Gastroesophageal sphincter (tissue), 4 donors: ENCODE measurements at regions not wholly inside any gene's neighbourhood (a gene's known extent, or its start where the extent isn't known, plus 50 kb on each side); places are given as distances from the start of the nearest gene placed in this dataset.
"Not testable (repeated sequence)": the region's sequence is repeated elsewhere in the genome, so short reads cannot be mapped to it uniquely, and the experiment has no call there.

Source experiments
- ATAC-seq: fragments of 150-250 bp; one replicate; pipeline ENCODE4 v1.9.1; 2016; ENCODE audit warnings: mild to moderate bottlenecking, moderate library complexity
- H3K27ac ChIP-seq, 4 donors: fragments of 200-600 bp; sonication (generic) in 3 of 4; 1 replicate in 3 of 4; 2 replicates in 1 of 4; pipeline ENCODE4 v1.5.1; 2016 to 2019
- H3K27me3 ChIP-seq: fragments of 200-600 bp; sonication (generic); one replicate; pipeline ENCODE4 v1.5.1; 2019
- H3K36me3 ChIP-seq, 2 donors: fragments of 200-600 bp; sonication (generic); one replicate each; pipeline ENCODE4 v1.5.1; 2019; ENCODE audit warnings: control low read depth in 1 of 2
- H3K4me1 ChIP-seq, 3 donors: fragments of 200-600 bp; sonication (generic); 1 replicate in 2 of 3; 2 replicates in 1 of 3; pipeline ENCODE4 v1.5.1; 2016 to 2019; ENCODE audit warnings: control low read depth in 2 of 3
- H3K4me3 ChIP-seq, 2 donors: fragments of 200-600 bp; sonication (generic); one replicate each; pipeline ENCODE4 v1.5.1; 2019; ENCODE audit warnings: mild to moderate bottlenecking in 1 of 2, moderate library complexity in 1 of 2
- H3K9me3 ChIP-seq, 3 donors: fragments of 200-600 bp; sonication (generic); one replicate each; pipeline ENCODE4 v1.5.1; 2017 to 2019; ENCODE audit warnings: control low read depth in 2 of 3
- EP300 ChIP-seq: sonication (generic); formaldehyde crosslinking; IDR thresholded peaks from one replicate; pipeline ENCODE4 v1.6.1; 2017; ENCODE audit warnings: antibody characterized with exemption, mild to moderate bottlenecking
- POLR2A ChIP-seq, 2 donors: fragments of 450-650 bp; IDR thresholded peaks; one replicate each; pipeline ENCODE4 v1.6.1; 2017; ENCODE audit warnings: antibody characterized with exemption in 2 of 2, mild to moderate bottlenecking in 2 of 2, moderate library complexity in 1 of 2
- POLR2AphosphoS5 ChIP-seq: sonication (generic); formaldehyde crosslinking; IDR thresholded peaks from one replicate; pipeline ENCODE4 v1.6.1; 2017; ENCODE audit warnings: antibody characterized with exemption
- WGBS, 2 donors: methylation state at CpG; one replicate each; pipeline ENCODE4 v1.1.5; 2018; ENCODE audit warnings: low coverage in 1 of 2; 5-methylcytosine and 5-hydroxymethylcytosine counted together
- TF ChIP-seq, protein P1 (sequence below), 4 experiments: fragments of 200-600 bp in 2 of 4; fragments of 450-650 bp in 2 of 4; sonication (generic) in 1 of 4; IDR thresholded peaks; one replicate each; pipeline ENCODE4 v1.5.1; 2017 to 2019; ENCODE audit warnings: antibody characterized with exemption in 4 of 4, mild to moderate bottlenecking in 2 of 4, moderate library complexity in 2 of 4

DNA sequence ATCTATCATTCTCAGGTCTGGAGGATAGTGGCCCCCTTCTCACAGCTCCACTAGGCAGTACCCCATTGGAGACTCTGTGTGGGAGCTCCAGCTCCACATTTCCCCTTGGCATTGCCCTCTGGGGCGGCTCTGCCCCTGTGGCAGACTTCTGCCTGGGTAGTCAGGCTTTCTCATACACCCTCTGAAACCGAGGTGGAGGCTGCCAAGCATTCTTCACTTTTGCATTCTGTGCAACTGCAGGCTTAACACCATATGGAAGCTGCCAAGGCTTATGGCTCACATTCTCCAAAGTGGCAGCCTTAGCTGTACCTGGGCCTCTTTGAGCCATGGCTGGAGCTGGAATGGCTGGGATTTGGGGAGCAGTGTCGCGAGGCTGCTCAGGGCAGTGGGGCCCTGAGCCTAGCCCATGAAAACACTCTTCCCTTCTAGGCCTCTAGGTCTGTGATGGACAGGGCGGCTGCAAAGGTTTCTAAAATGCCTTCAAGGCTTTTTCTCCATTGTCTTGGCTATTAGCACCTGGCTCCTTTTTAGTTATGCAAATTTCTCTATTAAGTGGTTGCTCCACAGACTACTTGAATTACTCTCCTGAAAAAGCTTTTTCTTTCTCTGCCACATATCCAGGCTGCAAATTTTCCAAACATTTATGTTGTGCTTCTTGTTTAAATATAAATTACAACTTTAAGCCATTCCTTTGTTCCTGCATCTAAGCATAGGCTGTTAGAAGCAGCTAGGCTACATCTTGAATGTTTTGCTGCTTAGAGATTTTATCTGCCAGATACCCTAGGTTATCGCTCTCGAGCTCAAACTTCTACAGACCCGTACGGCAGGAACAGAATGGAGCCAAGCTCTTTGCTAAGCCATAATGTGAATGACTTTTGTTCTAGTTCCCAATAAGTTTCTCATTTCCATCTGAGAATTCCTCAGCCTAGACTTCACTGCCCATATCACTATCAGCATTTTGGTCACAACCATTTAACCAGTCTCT is 206.5 kb downstream of the CPS1 start:
- no peak overlapping the region for H3K4me3 ChIP-seq
- no peak overlapping the region for H3K27ac ChIP-seq
- TF ChIP-seq, protein P1, sequence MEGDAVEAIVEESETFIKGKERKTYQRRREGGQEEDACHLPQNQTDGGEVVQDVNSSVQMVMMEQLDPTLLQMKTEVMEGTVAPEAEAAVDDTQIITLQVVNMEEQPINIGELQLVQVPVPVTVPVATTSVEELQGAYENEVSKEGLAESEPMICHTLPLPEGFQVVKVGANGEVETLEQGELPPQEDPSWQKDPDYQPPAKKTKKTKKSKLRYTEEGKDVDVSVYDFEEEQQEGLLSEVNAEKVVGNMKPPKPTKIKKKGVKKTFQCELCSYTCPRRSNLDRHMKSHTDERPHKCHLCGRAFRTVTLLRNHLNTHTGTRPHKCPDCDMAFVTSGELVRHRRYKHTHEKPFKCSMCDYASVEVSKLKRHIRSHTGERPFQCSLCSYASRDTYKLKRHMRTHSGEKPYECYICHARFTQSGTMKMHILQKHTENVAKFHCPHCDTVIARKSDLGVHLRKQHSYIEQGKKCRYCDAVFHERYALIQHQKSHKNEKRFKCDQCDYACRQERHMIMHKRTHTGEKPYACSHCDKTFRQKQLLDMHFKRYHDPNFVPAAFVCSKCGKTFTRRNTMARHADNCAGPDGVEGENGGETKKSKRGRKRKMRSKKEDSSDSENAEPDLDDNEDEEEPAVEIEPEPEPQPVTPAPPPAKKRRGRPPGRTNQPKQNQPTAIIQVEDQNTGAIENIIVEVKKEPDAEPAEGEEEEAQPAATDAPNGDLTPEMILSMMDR (IDR thresholded peaks at IDR 0.05) = no peak
- TF ChIP-seq POLR2A (IDR thresholded peaks at IDR 0.05) (no peak), EP300 (no peak), POLR2AphosphoS5 (no peak)
- H3K9me3 ChIP-seq = no peaks in the 10 kb centered on the region
- no peaks in the 10 kb centered on the region for H3K4me1 ChIP-seq
- no peaks in the 10 kb centered on the region for H3K27me3 ChIP-seq
- no peaks in the 10 kb centered on the region for H3K36me3 ChIP-seq
- no peak for ATAC-seq
- 63 to 89% methylated on average over 5 of the region's 9 CpGs for WGBS, 2 donors

DNA sequence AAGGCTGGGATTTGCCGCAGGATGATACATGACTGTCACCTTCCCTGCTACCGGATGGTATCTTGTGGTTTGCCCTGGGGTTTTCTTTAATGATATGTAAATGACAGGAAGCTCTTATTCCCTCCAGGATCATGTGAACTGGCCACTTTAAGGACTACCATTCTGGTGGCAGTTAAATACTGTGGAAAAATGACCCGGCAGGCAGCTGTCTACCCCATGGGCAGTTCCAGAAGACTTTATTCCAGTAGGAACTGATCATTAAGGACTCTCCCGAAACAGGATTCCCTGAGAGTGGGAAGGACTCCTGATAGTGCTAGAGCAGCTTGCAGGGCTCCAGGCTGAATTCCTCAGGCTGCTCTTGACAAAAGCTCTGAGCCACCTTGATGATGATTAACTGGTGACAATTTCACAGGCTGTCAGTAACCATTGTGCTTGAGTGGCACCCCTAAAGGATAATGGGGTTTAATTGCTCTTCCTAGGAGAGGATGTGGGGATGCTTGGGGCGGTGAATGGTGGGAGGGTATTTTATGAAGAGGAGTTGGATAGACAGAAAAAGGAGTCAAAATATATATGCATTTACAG is 212.0 kb downstream of the CPS1 start:
- WGBS, 2 donors = 83 to 89% methylated on average over 5 of the region's 5 CpGs
- Histone ChIP-seq H3K36me3 (no peaks in the 10 kb centered on the region), H3K4me1 (no peaks in the 10 kb centered on the region), H3K9me3 (no peaks in the 10 kb centered on the region), H3K4me3 (no peak overlapping the region), H3K27me3 (no peaks in the 10 kb centered on the region), H3K27ac (no peak overlapping the region)
- ATAC-seq = no peak
- TF ChIP-seq POLR2A (IDR thresholded peaks at IDR 0.05) = no peak
- no peak for TF ChIP-seq EP300
- TF ChIP-seq, protein P1 (IDR thresholded peaks at IDR 0.05) = no peak
- no peak for TF ChIP-seq POLR2AphosphoS5

DNA sequence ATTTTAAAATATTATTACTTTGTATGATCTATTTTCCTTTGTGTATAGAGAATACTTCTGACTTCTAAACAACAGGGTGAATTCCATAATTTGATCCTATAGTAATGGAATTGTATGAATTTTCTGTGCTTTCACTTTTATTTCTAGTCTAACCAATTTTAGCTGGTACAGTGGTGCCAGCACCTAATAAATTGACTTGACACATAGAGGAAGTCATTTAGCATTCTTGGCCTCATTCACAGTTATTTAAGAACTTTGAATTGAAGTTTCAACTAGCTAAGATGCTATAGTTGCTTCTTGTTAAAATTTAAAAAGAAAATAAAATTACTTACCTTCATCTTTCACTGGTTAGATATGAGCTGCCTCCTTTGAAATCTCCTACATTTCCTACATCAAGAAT is 220.4 kb downstream of the CPS1 start:
- H3K27ac ChIP-seq = no peak overlapping the region
- no peaks in the 10 kb centered on the region for H3K9me3 ChIP-seq
- H3K4me1 ChIP-seq = no peaks in the 10 kb centered on the region
- no peak for TF ChIP-seq POLR2A (IDR thresholded peaks at IDR 0.05)
- TF ChIP-seq, protein P1 (IDR thresholded peaks at IDR 0.05) = no peak
- no peak for TF ChIP-seq EP300
- no peak for TF ChIP-seq POLR2AphosphoS5
- ATAC-seq = no peak
- no peaks in the 10 kb centered on the region for H3K36me3 ChIP-seq
- H3K4me3 ChIP-seq = no peak overlapping the region
- no peaks in the 10 kb centered on the region for H3K27me3 ChIP-seq

DNA sequence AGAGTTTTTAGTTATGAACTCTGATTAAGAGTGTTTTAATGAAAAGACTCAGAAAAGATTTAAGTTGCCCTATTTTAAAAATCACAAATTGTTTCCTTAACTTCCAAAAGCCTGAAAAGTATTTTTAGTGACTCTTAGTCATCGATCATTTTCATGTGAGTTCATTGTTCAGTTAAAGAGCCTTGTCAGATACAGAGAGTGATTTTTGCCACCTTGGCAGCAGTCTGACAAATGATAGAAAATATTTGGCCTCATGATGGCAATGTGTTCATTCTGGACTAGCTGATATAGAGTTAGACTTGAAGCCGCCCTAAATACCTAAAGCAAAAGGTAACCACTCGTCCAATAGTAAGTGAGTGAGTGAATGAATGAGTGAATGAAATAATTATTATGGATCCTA is 225.8 kb downstream of the CPS1 start:
- WGBS, 2 donors = 76 to 81% methylated on average over 1 to 3 of the region's 3 CpGs
- Histone ChIP-seq H3K4me1 (no peaks in the 10 kb centered on the region), H3K4me3 (no peak overlapping the region), H3K36me3 (no peaks in the 10 kb centered on the region), H3K9me3 (no peaks in the 10 kb centered on the region), H3K27me3 (no peaks in the 10 kb centered on the region), H3K27ac (no peak overlapping the region)
- TF ChIP-seq, protein P1 (IDR thresholded peaks at IDR 0.05) = no peak
- TF ChIP-seq EP300 (no peak), POLR2A (IDR thresholded peaks at IDR 0.05) (no peak), POLR2AphosphoS5 (no peak)
- no peak for ATAC-seq

DNA sequence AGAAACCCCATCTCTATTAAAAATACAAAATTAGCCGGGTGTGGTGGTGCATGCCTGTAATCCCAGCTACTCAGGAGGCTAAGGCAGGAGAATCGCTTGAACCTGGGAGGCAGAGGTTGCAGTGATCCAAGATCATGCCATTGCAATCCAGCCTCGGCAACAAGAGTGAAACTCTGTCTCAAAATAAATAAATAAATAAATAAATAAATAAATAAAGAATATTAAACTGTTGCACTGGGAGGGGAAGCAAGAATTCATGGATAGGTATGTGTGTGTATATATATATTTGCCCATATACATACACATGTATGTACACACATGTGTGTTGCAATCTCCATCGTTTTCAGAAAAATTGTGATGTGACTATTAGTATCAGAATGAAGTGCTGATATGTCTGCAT is 231.4 kb downstream of the CPS1 start:
- 73 to 86% methylated on average over 2 to 4 of the region's 4 CpGs for WGBS, 2 donors
- ATAC-seq, H3K4me3 ChIP-seq, H3K27me3 ChIP-seq, H3K9me3 ChIP-seq, H3K27ac ChIP-seq, H3K4me1 ChIP-seq, H3K36me3 ChIP-seq: not testable (repeated sequence)
